DMS153 (cell line): ENCODE measurements at regions not wholly inside any gene's neighbourhood (a gene's known extent, or its start where the extent isn't known, plus 50 kb on each side); places are given as distances from the start of the nearest gene placed in this dataset.

Source experiments
- DNase-seq: peaks from one replicate; lab custom pipeline; 2025; lab: John Stamatoyannopoulos, UW

DNA sequence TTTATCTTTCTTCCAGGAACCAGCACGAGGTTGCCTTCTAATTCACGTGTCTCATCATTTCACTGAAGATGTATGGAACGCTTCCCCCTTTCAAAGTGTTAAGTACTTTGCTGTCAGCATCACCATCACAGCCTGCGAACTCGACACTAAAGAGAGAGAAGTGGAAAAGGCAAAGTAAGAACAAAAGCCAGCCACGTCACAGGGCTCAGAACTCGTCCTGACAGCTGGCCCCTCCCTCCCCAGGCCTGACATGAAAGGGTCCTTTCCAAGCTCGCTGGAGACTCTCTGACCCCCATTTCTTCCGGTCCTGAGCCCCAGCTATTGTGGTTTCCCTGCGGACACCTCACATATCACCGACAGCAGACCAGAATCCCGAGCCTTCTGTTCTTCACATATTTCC lies 177.8 kb upstream of the NTM start:
- DNase-seq: no peak

DNA sequence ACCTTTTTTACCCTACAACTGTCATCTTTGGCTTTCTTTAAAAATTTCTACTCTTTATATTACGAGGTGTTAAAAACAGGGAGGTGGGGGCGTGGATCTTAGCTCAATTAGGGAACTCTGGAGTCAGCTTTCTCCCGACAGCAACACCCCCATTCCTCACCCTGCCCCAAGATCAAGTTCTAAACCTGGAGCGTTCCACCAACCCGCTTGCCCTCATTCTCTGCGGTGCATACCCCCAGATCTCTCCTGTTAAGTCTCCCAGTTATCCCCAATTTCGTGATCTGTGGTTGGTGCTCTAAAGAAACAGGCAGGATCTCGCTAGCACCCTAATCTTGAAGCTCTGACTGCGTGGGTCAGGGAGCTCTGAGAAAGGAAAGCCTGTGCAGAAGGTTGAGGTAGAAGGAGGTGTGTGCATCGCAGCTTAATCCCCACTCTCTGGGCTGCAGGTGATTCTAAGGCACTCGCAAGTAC lies 177.3 kb upstream of the NTM start:
- DNase-seq: no peak

DNA sequence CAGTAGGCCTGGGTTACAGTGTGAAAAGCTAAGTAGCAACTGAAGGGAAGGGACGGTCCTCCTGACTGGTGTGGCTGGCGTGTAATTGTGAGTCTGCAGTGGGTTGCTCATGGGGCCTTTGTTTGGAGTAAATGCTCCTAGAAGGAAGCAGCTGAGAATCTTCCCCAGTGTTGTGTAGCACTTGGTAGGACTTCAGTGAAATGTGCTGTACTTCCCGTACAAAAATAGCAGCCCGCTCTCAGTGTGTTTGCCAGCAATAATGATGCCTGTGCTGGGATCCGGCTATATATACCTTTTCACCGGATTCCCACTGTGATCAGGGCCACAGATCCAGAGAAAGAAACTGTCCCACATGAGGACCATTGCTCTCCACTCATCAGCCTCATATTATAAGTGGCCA lies 175.7 kb upstream of the NTM start:
- no peak for DNase-seq

- DNase-seq: no peak
Observed at GRCh38 chr11:131195661-131196517, 174.5 kb upstream of the NTM start.

DNA sequence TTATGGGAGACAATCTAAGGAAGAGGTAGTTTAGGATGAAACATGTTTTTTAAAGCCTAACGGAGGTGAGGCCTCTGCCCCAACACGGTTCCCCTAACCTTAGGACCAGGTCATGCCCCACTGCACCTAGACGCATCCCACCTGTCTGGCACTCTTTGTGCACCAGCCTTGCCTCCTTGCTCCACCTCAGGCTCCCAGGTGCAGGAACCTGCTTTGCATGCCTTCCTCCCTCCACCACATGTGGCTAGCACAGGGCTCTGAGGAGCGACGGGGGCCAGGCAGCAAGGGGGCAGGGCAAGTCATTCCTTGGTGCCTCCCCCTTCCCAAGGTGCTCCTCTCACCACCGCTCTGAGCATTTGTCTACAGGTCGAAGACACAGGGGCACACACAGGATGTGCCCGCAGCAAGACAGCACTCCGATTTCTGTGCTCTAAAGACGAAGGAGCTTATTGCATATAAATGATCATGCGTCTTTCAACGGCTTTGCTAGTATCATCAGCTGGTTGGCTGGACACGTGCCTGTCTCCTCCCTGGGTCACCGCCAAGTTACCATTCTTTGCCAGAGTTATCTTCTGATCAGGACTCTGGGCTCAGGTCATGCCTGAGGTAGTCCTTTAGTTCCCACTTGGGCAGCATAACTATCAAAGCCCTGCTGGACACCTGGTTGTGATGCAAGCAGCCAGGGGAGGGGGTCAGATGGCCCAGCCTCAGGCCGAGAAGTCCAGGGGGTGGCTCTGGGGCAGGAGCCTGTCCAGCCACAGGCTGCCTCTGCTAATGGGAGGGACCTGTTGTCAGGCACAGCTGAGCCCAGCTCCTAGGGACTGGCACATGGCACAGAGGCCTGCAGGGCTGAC lies 172.0 kb upstream of the NTM start:
- DNase-seq: no peak

DNA sequence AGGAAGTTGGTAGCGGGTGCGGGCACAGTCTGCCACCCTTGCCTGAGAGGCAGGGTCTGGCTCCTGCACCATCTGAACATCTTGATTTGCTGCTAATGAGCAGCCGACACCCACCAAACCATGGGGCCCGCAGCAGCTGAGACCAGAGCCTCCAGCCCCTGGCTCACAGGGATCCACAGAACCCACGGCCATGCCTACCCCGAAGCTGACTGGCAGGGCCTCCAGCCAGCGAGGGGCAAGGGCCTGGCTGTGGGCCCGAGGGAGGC lies 171.5 kb upstream of the NTM start:
- DNase-seq: no peak

DNA sequence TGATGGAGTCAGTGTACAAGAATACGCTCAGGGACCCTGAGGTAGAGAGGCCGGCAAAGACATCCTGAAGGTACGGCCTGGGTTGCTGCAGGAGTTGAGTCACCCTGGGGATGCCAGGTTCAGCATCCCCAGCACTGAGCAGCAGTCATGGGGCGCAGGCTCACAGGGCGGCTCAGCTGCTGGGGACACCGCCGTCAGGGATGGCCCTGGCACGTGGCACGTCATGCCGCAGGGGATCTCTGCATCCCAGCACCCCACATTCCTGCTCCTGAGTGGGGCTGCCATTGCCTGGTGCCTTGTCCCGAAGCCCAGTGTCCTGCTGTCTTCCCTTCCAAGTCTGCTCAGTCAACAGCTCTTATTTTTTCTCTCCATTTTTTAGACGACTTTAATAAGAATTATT lies 168.7 kb upstream of the NTM start:
- no peak for DNase-seq

GRCh38 chr11:131203040-131203439 lies 167.4 kb upstream of the NTM start:
- DNase-seq: no peak

DNA sequence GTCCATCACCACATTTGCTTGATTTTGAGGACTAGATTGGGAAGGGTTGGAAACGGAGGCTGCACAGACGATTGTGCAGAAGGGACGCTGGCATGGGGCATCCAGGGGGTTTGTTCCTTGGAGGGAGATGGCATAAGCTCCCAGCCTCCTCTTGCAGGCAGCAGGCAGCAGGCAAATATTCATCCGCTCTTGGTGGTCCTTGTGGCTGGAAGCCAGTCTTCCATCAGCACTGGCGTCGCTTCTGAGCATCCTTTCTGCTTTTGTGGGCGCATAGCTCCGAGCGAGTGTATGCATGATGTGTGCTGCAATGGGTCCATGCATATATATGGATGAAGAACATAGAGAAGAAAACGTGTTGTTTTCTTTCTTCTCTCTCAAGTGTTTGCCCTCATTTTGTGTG lies 166.1 kb upstream of the NTM start:
- no peak for DNase-seq

DNA sequence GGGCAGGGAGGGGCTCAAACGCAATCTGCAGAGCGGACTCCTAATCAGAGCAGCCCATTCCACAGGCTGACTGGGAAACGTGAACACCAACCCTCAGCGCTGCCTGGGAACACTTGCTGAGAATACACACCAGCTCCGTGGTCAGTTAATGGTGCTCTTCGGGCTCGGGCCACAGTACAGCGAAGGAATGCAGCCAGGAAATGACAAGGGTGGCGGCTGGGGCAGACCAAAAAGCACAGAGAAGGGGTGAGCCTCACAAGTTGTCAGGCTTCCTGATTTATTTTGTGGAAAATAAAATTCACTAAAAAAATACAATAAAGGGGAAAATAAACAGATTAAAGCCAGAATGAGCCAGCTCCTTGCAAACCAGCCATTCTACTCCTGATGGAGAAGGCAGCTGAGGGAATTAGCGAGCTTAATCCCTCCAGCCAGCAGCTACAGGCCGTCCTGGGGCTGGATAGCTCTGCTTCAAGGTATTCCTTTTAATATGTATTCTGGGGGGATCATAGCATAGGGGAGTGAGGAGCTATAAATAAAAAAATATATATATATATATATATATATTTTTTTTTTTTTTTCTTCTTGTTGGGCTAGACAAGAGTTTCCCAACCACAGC lies 165.5 kb upstream of the NTM start:
- no peak for DNase-seq

GRCh38 chr11:131206671-131207070 lies 163.7 kb upstream of the NTM start:
- DNase-seq: no peak

DNA sequence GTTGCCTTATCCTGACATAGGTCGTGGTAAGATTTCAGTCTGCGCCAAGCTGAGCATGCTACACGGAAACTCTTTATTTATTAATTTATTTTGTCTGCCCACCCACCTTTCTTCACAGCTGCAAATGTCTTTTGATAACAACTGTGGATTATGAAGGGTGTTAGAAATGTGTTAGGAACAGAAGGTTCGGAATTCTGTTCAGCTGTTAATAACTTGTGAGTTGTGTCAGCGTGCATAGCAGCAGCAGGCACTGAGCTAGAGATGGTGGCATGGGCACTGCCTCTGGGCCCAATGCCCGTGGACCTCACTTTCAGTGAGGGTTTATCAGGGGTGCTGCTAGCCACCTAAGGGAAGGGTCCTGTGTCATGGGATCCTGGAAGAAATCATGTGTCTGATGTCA lies 162.5 kb upstream of the NTM start:
- DNase-seq: no peak

DNA sequence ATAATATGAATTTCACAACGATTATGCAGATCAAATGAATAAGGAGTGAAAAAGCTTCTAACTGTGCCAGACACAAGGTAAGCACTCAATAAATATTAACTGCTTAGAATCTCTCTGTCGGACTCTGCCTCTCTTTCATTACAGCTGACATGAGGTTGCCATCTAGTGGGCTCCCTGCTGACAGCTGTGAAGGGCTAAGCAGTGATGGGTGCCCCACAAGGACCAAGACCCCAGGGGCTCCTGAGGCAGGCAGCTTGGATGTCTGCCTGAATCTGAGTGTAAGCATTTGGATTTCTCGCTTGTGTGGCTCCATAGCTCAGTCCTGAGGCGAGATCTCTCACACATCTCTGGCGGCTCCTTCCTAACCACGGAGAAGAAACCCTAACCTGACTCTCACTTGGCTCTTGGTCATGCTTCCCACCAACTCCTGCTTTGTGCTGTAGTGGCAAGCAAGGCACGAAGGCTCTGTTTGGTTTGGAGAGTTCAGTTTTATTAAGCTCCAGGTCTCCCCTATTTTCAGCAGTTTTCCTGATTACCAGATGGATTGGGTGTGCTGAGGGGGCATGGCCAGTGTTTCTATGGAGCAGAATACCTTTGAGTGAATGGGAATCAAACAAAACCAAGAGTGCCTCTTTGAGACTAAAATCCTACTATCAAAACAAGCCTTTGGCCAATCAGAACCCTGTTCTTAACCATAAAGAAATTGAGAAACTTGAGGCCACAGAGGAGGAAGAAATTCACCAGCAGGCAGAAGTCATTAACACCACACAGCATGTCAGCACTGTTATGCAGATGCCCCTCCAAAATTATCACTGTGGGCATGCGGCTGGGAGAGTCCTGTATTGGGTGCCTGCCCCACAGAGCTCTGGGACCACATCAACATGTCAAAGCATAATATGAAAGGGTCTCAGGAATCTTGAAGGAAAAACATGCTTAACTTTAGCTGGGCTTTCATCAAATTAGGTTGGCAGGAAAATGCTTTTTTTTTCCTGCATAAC lies 152.8 kb upstream of the NTM start:
- no peak for DNase-seq

- DNase-seq: no peak
Observed at GRCh38 chr11:131218542-131218941, 151.9 kb upstream of the NTM start.

GRCh38 chr11:131219646-131220045 lies 150.8 kb upstream of the NTM start:
- DNase-seq: no peak

GRCh38 chr11:131223198-131223991 lies 147.0 kb upstream of the NTM start:
- no peak for DNase-seq

GRCh38 chr11:131228378-131228777 lies 142.0 kb upstream of the NTM start:
- no peak for DNase-seq

DNA sequence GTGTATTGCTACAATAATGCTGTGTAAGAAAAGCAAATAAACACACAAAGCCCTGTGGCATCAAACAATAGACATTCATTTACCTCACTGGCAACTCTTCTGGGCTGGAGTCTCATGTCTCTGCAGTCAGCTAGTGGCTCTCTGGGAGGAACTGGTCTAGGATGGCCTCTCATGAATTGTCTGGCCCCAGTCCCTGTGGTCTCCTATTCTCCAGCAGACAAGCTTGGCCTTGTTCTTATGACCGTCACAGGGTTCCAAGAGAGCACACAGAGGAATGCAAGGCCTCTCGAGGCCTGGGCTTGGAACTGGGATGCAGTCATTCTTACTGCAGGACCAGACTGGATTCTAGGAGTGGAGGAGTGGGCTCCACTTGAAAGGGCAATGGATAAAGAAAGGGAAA lies 141.2 kb upstream of the NTM start:
- no peak for DNase-seq

- no peak for DNase-seq
Observed at GRCh38 chr11:131231317-131231940, 139.0 kb upstream of the NTM start.

DNA sequence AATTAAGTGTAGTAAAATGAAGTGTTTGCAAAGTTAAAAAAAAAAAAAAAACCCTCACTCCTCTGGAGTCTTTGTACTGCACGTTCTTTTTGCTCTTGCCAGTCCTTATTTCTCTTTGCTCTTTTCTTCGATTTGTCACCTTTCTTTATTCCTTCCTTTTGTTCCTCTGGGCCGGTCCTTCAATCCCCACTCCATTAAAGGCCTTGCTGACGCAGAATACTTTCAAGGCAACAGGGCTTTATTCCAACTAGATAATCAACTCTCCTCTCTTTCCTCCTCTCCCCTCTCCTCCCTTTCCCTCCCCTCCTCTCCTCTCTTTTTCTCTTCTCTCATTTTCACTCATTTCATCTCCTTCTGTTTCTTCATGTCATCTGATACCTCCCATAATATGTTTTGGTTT lies 138.2 kb upstream of the NTM start:
- no peak for DNase-seq
